ENCODE measurements at regions not wholly inside any gene's neighbourhood (a gene's known extent, or its start where the extent isn't known, plus 50 kb on each side); places are given as distances from the start of the nearest gene placed in this dataset.
"Not testable (repeated sequence)": the region's sequence is repeated elsewhere in the genome, so short reads cannot be mapped to it uniquely, and the experiment has no call there.

- no peak for DNase-seq
Measured at GRCh38 chr3:169029674-169030285, 633.7 kb downstream of the MECOM start.

GRCh38 chr3:169028716-169029115 is 634.8 kb downstream of the MECOM start:
- no peak for DNase-seq

GRCh38 chr3:169026543-169027182 is 636.8 kb downstream of the MECOM start:
- DNase-seq: peak; percentile 34

- no peak for DNase-seq
Measured at GRCh38 chr3:169022457-169022856, 641.1 kb downstream of the MECOM start.

DNA sequence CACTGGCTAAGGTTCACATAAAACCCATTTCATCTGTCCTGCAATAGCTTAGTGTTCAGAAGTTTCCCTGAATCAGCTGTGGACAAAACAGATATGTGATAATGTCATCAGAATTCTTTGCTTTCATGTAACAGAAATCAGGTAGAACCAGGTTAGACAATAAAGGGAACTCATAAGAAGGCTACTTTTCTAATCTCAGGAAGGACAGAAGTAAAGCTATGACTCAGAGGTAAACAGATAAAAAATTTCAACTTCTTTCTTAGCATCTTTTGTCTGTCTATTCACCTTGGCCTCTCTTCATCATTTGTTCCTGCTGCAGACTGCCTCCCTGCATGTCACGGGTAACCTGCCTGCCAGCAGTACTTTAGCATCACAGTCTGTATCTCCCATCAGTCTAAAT is 643.1 kb downstream of the MECOM start:
- no peak for DNase-seq

DNA sequence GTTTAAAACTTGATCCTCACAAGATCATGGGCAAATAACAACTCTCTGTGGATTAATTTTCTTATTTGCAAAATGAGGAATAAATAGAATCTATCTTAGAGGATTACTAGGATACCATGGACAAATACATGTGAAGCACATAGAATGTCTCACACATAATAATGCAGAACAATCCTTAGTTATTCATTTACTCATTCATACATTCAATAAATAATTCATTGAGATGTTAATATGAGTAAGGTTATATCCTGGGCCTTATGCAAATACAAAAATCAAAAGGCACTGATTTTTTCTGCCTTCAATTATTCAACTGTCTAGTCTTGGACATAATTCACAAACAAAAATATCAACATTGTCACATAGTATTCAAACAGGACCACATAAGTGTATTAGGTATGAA is 654.1 kb downstream of the MECOM start:
- DNase-seq: no peak

DNA sequence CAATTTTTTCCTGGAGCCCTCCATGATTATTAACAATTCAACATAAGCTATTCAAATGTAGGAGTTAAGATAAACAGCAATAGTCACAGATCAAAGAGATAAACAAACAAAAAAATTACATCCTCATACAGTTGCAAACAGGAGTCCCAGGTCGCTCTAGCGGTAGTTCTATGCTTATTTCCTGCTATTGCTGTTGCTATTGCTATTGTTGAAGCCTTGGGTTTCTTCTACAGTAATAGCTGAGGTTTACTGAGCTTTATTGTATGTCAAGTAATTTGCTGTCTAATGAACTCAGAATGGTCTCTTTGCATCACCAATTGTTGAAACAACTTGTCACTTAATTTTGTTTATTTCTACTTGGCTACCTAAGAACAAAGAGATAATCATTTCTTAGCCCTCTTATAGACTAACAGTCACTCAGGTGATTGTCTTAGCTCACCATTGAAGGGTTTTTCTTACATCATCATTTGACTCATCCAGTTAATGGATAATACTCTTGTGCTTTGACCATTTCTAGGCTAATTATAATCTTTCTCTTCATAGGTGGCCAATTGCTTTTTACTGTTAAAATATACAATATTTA is 654.6 kb downstream of the MECOM start:
- no peak for DNase-seq

DNA sequence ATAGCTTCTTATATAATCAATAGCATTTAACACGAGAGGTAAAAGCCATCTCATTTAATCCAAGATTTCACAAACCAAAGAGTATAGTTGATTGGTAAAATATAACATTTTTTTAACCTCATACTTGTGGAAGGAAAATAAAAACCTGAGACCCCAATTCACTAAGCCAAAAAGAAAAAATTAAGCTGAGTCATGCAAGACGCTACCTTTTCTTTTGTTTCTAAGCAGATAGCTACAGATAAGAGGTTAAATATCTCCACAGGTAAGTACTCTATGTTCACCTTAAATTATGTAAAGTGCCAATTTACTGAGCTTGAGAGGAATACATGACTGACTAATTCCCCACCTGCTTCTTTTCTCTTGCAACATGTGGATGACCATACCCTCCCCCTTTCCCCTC is 656.4 kb downstream of the MECOM start:
- no peak for DNase-seq

GRCh38 chr3:169006398-169006797 is 657.1 kb downstream of the MECOM start:
- DNase-seq: not testable (repeated sequence)

DNA sequence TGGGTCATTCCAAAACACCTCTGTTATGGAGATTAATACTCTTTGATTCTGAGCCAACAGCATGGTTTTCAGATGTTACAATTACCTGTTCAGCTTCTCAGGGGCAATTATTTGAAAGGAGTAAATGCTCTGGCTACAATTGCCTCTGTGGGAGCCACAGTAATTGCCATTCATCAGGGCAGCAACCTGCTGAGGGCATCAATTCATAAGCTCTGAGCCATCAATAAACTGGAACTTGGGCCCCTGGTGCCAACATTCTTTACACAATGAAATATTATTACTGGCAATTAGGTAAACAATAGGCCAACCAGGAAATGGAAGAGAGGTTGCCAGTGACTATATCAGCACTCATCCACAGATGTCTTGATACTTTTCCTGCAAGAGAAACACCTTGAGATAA is 660.8 kb downstream of the MECOM start:
- peak; percentile 16 for DNase-seq

DNA sequence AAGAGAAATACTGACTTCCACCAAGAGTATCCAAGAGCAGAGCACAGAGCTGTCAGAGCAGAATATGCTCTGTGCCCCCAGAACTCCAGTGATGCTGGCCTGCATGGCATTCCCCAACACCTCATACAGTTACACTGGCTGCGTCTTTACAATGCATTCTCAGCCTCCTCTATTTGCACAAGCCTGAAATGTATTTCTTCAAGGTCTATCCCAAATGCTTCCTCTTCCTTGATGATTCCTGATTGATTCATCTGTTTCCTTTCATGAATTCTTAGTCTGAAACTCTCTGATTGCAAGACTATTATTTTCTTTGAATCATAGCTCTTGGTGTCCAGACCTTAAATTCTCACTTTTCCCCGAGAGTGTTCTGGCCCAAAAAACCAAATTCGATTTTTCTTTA is 664.7 kb downstream of the MECOM start:
- no peak for DNase-seq

DNA sequence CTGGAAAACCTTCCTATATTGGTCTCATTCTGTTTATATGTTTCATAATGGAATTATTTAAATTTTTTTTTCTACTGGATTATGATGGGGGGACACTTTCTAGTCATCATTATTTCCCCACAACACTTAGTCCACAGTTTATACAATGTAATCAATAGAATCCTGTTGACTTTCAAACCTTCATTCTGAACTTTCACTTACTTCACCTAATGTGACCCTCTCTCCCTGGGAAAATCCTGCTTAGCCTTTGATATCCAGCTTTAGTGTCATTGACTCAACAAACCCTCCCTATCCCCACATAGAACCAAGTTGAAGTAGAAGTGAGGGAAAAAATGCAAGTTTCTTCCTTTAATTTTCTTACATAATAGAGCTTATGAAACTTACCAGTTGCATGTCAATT is 666.0 kb downstream of the MECOM start:
- no peak for DNase-seq

DNA sequence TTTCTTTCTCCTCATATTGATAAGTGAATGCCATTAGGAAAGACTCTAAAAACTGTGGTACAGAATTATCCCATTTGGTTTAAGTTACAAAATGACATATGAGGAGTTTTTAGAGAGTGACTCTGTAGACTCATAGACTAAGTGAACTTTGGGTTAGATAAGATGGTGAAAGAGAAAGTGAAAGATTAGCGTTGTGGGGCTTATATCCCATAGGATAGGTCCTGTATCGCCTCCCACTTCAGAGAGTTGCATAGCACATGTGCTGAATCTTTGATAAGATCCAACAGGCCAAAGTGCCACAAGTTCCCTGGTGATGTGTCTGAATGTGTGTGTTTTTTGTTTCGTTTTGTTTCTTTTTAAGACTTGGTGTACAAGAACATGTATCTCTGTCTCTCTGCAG is 666.9 kb downstream of the MECOM start:
- DNase-seq: no peak

- no peak for DNase-seq
Measured at GRCh38 chr3:168995129-168995528, 668.4 kb downstream of the MECOM start.

DNA sequence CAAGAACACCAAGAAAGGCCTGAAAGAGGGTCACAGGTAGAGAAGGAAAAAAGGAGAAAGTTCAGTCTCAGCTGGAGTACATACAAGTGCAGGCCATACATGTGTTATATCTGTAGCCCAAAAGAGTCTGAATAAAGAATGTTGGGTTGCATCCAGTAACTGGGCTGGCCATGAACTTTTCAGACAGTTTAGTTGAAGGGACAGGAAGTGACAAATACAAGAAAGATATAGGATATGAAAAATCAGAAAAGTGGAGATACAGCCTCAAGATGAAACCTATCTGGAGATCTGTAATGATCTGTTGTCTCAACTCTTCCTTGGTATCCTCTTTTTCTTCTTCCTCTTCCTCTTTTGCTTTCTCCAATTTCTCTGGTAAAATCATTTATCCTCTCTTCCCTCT is 671.7 kb downstream of the MECOM start:
- no peak for DNase-seq

GRCh38 chr3:168990621-168991020 is 672.9 kb downstream of the MECOM start:
- no peak for DNase-seq

GRCh38 chr3:168990134-168990533 is 673.4 kb downstream of the MECOM start:
- DNase-seq: no peak

GRCh38 chr3:168989396-168989795 is 674.1 kb downstream of the MECOM start:
- no peak for DNase-seq

DNA sequence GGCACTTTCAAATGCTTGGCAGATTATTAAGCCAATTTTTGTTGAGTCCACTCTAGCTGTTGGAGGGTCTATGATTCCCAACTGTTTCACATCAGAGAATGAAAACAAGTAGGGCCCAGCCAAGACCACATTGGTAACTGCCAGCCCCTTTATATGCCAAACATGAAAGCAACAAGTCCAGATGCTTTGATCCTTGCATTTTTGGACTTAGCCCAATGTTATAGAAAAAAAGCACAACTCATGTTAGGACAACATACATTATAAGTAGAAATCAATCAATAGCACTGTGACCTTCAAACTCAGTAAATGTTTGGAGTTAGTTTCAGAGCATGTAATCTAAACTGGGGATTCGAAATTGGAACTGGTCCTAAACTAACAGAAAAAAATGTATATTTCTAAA is 674.7 kb downstream of the MECOM start:
- DNase-seq: no peak

GRCh38 chr3:168984872-168985271 is 678.6 kb downstream of the MECOM start:
- no peak for DNase-seq

- DNase-seq: no peak
Measured at GRCh38 chr3:168983046-168983445, 680.5 kb downstream of the MECOM start.

DNA sequence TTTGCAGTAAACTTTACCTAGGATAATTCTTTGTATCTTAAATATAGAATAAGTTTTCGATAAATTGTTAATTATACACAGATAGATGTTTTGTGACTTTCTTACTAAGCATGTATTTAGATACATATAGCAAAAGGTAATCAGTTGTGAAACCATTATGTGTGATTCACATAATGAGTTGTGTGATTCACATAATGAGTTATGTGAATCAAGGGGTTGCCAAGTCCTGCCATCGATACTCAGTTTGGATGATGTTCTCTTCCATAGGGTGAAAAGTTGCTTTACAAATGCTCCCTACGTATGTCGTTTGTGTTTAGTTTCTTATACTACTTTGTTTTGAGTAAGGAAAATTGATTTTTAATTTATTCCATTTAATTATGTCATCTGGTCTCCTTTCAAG is 682.1 kb downstream of the MECOM start:
- DNase-seq: no peak

DNA sequence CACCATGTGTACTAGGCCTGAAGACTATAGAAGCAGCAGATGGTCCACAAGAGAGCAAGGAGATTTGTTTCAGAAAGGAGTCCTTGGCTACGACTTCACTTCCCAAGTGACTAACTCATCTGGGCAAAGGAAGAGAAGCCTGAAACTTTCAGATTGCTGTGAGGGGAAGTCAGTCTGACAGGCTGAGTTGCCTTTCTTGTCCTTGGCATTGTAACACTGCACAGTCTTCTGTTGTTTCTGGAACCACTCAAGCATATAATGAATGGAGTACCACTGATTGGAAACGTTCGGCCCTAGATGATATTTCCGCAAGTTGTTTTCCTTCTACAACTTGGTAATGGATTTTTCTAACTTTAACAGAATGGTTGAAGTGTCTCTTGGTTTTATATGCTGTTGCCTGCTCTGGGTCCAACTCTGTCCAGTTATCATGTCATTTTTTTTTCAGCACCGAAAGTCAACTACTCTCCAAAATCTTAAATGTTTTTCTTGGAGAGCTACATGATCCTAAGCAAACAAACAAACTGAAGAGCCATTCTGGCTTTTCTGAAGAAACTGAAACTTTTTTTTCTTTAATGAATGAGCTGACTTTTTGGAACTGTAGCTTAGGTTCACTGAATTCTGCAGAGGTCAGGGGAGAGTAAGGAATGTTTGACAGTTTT is 685.7 kb downstream of the MECOM start:
- no peak for DNase-seq

DNA sequence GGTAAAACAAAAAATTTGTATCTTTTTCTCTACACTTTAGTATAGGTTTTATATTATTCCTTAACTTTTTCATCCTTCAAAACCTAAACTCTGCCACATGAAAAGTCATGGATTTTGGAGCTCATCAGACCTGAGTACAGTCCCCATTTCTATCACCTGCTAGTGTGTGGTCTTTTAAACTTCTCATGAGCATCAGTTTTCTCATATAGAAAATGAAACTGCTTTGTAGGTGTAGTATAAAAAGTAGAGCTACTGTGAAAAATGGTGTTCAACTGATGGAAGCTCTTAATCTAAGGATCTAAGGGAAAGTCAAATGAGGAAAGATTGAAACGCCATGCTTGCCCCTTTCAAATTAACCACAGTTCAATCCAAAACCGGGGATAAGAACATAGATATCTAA is 686.5 kb downstream of the MECOM start:
- DNase-seq: no peak
